NCI-H1930 (cell line): ENCODE measurements at regions not wholly inside any gene's neighbourhood (a gene's known extent, or its start where the extent isn't known, plus 50 kb on each side); places are given as distances from the start of the nearest gene placed in this dataset.
A peak's percentile ranks its signal among the peaks of the same experiment; 100 is the strongest.

Source experiments
- DNase-seq, 2 experiments: peaks; one replicate each; lab custom pipeline; 2025; lab: John Stamatoyannopoulos, UW

DNA sequence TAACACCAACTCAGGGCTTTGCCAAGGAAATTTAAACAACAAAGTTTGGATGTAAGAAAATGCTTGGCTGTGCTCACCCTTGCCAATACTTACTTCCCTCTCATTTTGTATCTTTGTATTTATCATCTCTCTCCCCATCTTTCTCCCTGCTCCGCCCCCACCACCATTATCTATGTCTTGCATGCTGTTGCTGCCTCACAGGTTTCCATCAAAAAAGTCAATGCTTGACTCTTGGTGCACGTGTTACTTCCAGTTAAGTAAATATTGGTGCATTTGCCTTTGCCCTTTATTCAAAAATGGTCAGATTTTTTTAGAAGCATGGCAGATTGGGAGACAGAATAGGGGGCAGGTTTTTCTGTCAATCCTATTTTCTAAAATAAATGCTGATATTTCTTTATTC is 626.0 kb downstream of the ACTR3B start:
- no peak for DNase-seq

DNA sequence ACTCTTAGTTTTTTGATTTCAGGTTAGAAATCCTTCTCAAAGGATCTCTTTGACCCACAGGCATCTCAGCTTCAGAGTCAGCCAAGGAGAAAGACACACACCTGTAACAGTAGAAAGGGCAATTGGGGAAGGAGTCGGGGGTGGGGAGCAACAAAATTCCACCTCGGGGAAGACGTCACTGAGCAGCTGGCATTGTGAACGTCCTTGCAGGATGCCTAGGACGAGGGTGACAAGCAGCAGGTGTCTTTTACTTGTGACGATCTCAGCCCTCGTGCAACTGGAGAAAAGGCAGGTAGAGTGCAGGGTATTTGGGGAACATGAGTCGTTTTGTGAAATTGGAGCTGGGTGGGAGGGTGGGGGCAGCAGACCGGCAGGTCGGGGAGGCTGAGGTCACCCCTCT is 627.0 kb downstream of the ACTR3B start:
- DNase-seq: no peak

DNA sequence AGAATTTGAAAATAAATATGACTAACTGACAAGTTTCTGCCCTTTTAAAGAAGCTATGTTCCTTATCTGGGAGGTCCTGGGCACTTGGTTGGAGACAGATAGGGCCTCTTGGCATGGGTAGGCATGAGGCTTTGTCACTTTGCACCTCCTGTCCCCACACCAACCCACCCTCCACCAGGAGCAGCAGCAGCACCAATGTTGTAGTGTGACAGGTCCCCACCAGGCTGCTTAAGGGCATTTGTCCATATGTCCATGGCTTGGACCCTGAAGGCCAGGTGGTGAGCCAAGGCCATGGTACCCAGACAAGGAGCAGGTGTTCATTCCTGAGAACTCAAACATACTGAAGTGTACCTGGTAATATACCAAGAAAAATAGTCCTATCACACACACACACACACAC is 629.1 kb downstream of the ACTR3B start:
- DNase-seq: no peak

DNA sequence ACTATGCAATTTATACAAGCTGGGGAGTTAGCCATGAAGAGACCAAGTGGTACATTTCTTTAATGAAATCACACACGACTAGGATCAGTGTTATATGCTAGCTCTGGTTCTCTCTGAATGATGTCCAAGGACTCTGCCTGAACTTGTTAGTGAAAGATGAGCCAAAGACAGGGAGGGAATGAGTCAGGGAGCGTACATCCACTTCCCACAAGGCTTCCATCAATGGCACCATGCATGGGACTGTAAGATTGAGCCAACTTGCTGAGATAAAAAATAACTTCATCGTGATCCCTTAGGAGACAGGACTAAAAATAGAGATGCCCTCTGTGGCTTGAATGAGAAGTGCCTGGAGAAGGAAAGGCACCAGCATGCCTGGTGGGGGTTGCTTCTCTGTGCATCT is 629.7 kb downstream of the ACTR3B start:
- DNase-seq: no peak

DNA sequence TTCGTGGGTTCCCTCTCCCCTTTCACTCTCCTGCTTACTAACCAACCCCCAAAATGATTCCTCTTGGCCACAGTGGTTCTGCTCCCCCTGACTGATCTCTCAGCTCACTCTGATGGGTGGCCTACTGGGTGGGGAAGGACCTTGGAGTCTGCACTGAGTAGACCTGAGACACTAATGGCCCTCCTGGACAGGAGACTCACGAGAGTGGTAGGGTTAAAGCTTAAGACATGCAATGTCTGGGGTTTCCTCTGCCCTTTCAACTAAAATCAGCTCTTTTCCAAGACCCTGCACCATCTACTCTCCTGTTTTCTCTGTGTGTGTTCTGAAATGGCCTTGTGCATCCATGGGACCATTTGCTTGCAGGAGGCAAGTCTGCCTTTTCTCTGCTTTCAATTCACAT is 631.4 kb downstream of the ACTR3B start:
- DNase-seq: no peak

DNA sequence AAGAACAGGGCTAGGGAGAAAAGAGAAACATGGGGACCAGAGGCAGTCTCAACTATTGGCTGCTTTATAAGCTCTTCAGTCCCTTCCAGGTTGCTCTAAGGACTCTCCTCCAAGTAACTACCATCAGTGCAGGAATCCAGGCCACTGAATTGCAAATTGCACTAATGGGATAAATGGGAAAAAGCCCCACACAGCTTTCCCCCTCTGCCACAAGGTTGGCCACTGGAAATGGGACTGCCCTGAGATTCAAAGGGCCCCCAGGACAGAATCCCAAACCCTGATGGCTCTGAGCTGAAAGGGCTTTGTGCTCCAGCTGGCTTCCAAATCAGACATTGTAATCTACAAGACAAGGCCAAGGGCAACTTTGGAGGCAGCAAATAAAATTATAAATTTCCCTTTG is 633.2 kb downstream of the ACTR3B start:
- DNase-seq: no peak

DNA sequence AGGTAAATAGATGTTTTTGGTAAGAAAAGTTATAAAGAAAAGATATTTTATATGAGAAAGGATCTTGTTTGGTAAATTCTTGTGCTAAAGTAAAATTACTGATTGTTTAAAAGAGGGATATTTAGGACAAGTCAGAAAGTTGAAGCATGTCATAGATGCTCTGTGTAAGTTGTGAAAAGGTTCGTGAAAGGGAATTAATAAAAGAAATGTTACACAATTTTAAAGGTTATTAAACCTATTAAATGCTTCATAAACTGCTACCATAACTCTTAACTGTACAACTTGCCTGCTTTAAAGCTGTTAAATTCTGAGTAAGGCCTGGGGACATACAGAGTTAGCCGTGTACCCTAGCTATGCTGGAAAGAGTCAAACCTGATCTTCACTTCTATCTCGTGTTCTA is 634.1 kb downstream of the ACTR3B start:
- DNase-seq: no peak

DNA sequence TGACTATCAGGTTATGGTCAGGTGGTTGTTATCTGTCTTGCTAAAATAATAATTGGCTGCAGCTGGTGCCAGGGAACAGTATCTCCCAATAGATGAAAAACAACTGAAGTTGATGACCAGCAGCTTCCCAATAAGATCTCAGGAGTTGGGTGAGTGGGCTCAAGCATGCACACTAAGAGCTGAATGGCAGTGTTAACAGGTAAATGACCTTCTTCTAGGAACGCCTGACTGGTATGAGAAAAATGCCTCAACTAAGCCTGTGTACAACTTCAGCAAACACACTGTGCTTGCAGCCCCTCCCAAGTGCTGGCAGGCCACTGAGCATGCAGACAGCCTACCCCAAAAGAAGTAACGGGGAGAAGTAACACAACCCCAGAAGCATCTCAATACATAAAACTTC is 636.9 kb downstream of the ACTR3B start:
- DNase-seq: no peak

DNA sequence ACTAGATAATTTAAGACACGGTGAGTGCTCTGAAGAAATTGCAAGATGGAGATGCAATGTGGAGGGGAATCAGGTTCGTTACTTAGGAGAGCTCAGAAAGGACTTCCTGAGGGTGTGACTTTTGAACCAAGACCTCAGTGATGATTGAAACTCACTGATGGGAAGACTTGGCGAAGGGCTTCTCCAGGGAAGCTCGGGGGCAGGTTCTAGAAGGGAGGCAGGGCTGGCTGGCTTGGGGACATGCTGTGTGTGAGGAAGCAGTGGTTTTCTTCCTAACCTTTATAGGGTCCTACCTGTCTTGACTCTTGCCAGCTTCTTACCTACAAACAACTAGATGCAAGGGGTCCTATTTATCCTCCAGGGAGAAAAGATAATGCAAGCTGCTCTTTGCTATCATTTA is 637.9 kb downstream of the ACTR3B start:
- no peak for DNase-seq

DNA sequence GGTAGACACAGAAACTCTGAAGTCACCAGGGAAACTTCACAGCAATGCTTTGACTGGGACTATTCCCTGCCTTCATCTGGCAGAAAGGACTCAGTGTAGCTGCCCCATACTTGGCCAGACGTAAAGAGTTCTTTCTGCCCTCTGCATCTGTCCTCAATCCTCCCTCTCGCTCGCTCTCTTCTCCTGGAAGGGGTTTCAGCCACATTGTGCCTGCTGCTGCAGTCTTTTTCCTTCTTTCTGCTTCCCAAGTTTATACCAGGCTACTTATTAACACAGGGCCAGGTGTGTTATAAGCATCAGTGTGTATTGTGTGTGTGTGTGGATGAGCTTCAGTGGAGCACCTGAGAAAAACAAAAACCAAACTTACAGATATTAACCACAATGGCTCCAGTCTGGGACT is 638.4 kb downstream of the ACTR3B start:
- DNase-seq: no peak

DNA sequence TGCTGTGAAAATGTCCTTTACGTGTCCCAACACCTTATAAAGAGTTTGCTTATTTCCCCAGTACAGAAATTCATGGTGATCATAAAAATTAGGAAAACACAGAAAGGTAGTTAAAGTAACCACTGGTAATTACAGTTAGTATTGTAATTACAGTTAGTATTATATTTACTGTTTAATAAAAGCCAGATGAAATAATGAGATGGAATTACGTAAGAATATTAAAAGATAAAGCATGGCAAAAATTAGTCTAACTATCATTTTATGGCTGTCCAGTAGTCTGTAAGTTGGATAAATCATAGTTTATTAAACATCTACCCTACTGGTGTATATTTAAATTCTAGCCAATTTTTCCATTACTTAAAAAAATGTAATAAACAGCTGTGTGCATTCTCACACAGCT is 638.8 kb downstream of the ACTR3B start:
- no peak for DNase-seq

DNA sequence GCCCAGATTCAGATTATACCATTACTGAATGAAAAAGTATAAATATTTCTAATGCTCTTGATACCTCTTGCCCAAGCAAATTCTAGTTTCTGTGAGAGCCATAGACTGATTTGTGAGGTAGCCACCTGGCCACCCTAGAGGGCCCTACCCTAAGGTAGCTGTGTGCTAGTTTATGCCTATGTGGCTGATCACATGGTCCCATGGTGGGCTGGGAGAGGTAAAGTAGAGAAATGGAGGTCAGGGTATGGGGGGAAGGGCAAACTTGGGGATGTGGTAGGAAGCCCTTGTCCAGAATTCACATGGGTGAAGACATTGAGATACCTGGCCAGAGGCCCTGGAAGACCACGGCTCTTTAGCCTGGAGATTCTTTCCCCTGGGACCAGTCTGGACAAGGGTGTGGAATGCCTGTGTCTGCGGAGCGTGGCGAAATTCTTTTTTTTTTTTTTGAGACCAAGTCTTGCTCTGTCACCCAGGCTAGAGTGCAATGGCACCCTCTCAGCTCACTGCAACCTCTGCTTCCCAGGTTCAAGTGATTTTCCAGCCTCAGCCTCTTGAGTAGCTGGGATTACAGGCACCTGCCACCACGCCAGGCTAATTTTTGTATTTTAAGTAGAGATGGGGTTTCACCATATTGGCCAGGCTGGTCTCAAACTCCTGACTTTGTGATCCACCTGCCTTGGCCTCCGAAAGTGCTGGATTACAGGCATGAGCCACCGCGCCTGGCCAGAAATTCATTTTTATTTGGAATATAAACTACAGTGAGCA is 639.4 kb downstream of the ACTR3B start:
- DNase-seq: no peak

DNA sequence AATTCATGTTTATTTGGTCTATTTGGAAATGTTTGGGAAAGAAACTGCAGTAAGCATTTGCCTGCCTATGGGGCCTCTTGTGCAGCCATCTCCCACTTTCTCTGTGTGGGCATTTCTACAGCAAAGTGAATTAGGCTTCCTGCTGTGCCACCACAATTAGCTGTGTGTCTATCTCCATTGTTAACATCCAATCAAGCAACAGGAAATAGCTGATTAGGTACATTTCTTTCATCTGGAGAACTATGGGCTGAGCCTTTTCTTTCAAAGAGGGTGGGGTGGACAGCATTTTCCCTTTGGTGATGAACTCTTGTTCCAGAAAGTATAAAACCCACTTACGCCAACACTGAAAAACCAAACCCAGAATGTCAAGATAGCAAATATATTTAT is 640.0 kb downstream of the ACTR3B start:
- peak in 1 of 2 experiments; percentile 40 for DNase-seq

DNA sequence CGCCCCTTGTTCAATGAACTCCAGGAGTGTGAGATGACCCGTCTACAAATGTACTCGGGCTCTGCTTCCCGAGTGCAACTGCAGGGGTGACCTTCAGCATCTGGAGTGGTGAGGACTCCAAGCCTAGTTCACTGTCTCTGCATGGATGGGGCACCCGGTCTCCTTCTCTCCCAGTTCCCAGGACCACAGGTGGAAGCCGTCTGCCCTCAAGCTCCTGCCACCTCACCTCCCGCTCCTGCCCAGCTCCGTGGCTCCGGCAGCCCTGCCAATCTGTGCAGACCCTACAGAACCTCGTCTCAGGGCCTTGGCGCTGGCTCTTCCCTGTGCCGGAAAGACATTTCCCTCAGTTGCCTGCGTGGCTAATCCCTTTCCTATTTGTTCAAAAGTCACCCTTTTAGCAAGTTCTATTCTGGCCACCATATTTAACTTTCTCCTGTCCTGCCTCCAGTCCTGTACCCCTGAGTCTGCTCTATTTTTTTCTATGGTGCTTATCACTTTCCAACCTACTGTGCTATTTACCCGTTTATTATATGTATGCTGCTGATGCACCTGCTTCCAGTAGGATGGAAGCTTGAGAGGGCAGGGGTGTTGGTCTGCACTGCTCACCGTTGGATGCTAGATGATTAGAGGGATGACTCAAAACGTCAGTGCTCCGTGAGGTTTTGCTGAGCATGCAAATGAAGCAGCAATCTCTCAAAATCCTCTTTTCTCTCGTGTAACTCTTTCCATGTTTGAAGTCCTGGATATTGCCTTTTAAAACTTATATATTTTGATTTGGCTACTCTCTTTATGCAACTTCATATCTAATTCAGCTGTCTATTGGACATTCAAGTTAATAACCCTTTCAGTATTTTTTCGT is 641.4 kb downstream of the ACTR3B start:
- no peak for DNase-seq

DNA sequence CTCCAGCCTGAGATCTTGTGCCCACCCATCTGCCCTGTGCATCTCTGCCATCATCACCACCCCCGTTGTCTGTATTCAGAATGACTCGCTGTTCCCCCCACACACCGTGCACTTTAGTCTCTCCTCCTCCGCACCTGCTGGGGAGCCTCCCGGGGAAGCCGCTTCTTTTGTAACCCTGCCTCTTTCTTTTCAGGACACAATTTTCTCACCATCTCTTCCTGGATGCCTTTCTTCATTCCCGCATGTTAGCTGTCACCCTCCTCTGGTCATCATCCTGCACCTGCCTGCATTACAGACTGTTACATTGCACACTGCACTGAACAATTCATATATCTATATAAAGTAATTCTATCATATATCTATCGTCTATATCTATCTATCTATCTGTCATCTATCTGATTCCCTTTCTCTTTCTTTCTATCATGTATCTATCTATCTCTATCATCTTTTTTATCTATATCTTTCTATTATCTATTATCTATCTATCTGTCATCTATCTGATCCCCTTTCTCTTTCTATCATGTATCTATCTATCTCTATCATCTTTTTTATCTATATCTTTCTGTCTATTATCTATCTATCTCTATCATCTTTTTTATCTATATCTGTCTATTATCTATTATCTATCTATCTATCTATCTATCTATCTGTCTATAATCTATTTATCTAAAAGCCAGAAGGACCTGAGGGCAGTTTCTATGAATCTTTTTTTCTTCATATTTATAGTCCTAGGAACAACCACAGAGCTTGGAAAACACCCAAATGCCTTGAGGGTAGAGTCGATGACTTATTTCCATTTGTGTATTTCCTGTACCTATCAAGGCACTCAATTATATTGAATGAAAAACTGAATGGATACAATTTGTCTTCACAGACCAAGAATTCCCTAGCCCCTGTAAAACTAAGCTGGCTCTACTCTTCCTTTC is 642.5 kb downstream of the ACTR3B start:
- DNase-seq: no peak

DNA sequence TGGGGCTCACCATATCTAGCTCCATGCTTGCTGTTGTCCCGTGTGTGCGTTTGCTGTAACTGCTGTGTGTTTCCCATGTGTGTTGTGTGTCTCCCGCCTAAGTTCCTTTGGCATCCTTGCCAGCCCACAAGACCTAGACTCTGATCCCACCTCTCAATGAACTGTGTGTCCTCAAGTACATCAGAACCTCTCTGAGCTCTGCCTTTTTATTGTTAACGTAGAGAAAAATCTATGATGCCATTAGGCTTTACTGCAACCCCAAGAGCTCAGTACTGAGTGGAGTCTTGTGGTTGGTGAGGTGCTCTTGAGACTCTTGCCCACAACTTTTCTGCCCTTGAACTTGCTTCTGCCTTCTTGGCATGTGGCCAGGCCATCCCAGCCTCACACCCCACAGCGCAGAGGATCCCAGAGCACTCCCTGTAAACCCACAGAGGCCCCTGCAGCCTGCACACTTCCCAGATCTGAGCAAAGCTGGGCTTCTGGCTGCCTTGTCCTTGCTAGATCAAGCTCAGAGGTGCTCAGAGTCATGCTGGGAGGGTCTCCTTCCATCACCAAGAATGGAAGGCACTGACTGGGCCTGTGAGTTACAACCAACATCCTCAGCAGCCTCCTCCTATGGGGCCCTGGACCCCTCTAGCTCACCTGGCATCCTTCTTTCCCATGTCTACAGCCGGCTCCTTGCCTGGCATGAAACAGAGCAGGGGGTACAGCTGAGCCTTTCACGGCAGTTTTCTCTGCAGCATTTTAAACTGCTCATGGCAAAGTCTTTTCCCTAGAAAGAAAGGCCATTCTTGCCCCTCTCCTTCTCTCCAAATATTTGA is 643.4 kb downstream of the ACTR3B start:
- no peak for DNase-seq

DNA sequence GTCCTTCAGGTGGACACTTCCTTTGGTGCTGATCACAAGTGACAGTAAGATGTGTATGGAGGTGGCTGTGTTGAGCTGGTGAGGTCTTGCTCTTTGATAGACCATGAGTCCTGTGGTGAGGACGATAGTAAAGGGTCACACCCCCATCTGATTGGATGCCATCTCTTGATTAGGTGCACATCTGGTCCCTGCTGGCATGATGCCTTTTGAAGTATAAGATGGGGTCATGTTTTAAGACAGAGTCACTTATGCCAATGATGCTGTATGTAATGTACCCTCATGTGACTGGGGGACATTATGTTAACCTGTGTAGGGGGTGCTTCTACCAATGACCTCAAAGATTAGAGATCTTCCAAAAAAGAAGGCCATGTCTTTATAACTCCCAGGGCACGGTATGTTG is 644.6 kb downstream of the ACTR3B start:
- no peak for DNase-seq

DNA sequence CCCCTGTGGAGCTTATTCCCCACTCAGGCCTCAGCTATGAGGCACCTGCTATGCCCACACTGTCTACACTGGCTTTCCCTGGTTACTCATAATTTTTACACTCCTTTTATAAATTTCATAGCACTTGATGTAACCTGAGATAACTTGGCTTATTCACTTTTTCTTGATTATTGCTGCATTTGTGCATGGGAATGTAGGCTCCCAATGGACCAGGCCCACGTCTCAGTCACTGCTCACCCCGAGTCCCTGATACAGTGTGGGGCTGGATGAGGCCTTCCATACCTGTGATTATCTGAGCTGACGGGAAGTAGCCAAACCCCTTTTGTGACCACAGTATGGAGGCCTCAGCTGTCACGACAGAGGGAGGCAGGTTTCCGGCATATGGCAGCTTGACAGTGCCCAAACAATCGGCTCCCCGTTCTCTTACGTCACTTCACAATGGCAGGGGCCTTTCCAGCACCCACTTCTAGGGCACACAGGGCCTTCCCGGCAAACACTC is 645.3 kb downstream of the ACTR3B start:
- no peak for DNase-seq

DNA sequence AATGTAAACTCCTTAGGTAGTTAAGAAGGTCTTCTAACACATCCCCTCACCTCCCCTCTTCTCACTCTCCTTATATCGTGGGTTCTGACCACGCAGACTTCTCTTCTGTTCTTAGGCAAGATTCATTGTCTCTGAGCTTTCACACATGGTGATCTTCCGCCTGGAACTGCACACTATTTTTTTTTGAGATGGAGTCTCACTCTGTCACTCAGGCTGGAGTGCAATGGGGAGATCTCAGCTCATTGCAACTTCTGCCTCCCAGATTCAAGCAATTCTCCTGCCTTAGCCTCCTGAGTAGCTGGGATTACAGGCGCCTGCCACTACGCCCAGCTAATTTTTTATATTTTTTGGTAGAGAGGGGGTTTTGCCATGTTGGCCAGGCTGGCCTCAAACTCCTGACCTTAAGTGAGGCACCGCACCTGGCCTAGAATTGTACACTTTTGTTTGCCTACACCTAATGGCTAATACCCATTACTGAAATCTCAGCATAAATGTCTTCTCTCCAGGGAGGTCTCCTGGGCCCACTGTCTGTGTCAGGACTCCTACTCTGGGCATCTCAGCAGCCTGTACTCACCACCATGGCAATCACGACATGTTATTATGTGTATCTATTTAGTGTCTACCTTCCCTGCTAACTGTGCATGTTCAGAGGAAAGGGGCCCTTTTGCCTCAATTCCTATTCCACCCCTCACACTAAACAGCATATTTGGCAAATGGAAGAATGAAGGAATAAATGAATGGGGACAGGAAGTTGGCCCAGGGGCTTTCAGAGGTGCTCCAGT is 646.3 kb upstream of the DPP6 start:
- peak in 1 of 2 experiments; percentile 29 for DNase-seq

DNA sequence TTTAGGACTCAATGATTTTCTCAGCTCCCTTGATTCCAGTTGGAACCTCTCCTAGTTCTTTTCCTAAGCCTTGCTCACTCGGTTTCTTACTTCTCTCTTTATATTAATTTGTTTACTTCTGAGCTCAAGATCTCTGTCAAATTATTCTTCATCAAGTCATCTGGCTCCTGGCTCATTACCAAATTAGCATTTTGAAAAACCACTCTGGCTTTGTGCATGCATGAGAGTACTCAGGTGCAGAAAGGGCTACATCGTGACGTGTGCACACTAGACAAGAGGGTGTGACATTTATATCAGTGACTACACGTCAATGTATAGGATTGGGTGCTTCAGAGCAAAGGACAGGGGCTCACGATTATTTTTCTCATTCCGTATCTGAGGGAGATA is 645.7 kb upstream of the DPP6 start:
- peak in 1 of 2 experiments; percentile 56 for DNase-seq
